Dedifferentiated amniotic fluid mesenchymal stem cell (primary cell): ENCODE measurements at regions not wholly inside any gene's neighbourhood (a gene's known extent, or its start where the extent isn't known, plus 50 kb on each side); places are given as distances from the start of the nearest gene placed in this dataset.

Experiments used
- DNase-seq: peaks from one replicate; pipeline ENCODE4 v3.0.0-alpha.2; 2016; ENCODE audit errors: extremely low spot score

DNA sequence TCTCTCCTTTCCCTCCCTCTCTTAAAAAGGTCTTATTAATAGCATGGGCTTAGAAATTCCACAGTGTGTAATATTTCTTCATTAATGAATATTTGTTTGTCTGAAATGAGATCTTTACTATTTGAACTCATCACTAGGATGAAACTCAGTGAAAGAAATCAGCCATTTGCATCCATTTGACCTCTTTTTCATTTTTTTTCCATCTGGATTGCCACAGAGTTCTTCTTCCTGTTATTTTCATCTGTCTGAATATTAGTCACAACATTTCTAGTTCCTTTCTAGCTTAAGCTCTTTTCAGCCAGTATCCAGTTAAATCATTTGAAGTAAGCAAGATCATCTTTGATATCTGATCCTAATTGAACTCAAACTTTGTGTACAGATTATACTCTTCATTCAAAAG lies 69.2 kb upstream of the PLS3 start:
- DNase-seq: no peak

DNA sequence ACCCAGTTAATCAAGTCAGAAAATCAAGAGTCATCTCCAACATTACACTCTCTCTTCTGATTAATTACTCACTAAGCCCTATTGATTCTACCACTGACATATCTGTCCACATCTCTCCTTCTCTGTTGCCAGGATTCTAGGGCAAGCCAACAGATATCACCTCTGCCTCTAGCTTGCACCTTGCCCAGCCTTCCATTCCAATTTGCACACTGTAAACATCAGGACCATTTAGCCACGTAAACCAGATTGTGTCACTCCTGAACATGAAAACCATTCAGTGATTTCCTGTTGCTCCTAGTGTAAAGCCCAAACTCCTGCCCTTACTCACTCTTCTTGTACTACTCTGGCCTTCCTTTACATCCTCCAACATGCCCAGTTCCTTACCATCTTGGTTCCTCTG lies 68.0 kb upstream of the PLS3 start:
- DNase-seq: no peak

DNA sequence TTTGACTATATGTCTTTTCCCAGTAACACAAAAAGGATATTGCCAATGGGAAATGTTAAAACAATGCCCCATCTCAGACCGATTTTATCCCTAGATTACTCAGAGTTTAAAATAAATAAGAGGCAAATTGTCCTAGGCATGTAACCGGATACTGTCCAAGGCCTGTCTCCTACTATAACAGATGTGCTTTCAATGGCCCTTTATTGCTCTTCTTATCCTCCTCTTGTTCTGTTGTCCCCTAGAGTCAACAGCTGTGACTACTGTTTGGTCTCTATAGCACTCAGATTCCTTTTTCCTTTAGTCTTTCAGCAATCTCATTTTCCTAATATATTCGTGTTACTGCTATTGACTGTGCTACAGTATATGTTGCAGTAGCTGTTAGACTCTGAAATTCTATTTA lies 66.8 kb upstream of the PLS3 start:
- no peak for DNase-seq

GRCh38 chrX:115499112-115499805 lies 61.7 kb upstream of the PLS3 start:
- no peak for DNase-seq

DNA sequence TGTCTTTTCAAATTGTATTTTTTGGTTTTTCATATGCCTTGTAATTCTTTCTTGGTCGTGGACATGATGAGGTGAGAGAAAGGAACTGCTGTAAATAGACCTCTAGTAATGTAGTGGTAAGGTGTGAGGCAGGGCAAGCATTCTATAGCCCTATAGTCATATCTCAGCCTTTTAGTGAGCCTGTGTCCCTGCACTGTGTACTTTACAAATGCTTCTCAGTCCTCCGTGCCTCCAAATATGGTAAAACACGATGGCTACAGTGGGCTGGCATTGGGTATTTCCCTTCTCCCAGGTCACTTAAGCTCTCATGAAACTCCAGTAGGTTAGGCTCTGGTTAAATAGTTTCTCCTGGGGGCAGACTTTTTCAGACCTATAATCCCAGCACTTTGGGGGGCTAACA lies 57.9 kb upstream of the PLS3 start:
- DNase-seq: no peak

DNA sequence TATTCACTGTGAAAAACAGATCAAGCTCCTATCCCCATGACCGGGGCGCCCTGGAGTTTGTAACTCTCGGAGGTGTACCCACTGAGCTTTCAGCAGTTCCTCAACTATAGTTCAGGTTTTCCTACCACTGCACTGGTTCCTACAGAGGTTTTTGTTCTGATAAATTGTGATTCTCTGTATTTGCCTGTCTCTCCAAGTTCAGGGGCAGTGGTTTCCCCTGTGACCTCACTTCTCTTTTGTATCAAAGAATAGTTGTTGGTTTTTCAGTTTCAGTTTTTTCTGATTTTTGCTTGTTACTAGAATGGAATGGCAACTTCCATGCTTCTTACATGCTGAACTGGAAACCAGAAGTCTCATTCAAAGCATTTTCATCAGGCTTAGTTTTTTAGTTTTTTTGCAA lies 56.8 kb upstream of the PLS3 start:
- DNase-seq: no peak
